GM21381 (cell line): ENCODE measurements at regions not wholly inside any gene's neighbourhood (a gene's known extent, or its start where the extent isn't known, plus 50 kb on each side); places are given as distances from the start of the nearest gene placed in this dataset.
"Not testable (repeated sequence)": the region's sequence is repeated elsewhere in the genome, so short reads cannot be mapped to it uniquely, and the experiment has no call there.

Experiments
- ATAC-seq: cut with Tn5 transposase; IDR thresholded peaks from one replicate; pipeline ENCODE4 v1.9.1; 2021; ENCODE audit warnings: mild to moderate bottlenecking, moderate library complexity; ENCODE audit not compliant: unreplicated experiment

DNA sequence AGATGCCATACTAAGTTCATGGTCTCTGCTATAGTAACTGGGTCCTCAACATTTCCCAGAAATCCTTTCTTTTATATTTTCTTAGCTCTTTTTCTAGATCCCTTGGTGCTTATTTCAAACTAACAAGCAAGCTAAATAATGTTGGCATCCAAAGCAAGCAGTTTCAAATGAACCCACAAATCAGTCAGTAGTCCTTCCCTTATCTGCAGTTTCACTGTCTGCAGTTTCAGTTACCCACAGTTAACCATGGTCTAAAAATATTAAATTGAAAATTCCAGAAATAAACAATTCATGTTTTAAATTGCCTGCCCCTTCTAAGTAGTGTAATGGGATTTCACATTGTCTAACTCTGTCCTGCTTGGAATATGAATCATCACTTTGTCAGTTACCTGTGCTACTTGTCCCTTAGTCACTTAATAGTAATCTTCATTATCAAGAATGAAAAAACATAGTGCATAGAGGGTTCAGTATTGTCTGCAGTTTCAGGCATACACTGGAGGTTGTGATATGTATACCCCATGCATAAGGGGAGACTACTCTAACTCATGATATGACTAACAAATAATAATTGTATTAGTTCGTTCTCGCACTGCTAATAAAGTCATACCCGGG, 633.7 kb downstream of the MECOM start:
- no peak for ATAC-seq

DNA sequence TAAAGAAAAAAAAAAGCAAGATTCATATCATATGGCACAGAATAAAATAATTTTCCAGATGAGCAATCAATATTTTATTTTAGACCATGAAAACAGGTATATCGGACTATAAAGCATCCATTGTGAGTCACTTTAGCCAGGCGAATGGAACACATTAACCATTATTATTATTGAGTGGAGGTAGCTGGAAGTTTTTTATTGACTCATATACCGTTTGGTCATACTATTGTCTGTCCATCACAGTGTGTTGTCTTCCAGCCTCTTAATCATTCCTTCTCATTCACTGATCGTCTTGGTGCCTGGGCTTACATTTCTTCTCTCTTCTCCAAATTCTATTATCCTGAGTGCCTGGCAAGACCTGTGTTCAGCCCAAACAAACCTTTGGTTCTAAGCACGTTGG, 634.8 kb downstream of the MECOM start:
- ATAC-seq = no peak

DNA sequence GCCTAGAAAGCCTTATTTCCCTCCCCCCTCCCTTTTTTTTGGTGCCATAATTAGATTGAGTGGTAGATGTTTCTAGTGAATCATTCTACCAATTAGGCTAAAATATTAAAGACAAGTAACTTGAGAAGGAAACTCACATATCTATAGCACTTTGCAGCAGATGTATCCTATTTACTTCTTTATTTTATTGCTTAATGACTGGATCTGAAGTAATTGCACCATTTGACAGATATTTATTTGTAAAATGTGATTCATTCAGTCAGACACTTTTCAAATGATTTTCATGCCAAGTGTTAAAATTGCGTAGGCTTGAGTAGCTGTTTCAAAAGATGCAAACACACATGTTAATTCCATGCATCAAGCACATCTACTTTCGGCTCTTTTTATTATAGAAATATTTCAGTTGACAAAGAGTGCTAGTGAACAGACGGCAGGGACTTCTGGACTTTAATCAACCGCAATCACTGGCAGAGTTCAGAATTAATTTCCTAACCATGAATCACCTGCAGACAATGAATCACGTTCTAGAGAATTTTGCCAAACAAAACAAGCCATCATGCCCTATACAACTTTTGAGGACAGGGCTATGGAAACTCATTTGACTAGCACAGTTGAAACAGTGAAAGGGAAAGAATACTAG, 636.8 kb downstream of the MECOM start:
- no peak for ATAC-seq

DNA sequence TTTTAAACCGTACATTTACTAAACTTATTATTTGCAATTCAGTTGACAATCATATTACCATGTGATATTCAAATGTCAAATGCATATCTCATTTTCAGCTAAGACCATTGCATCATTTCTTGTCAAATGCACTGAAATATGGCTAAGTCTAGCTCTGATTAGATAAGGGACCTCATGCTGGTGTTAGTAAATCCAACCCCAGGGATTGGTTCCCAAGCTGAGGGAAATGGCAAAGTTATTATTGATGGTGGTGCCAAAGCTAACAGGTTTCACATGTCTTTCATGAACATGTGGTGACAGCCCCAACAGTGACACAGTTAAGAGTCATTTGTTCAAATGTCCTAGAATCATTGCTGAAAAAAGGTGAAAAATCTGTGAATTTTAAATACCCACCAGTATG, 641.1 kb downstream of the MECOM start:
- no peak for ATAC-seq

DNA sequence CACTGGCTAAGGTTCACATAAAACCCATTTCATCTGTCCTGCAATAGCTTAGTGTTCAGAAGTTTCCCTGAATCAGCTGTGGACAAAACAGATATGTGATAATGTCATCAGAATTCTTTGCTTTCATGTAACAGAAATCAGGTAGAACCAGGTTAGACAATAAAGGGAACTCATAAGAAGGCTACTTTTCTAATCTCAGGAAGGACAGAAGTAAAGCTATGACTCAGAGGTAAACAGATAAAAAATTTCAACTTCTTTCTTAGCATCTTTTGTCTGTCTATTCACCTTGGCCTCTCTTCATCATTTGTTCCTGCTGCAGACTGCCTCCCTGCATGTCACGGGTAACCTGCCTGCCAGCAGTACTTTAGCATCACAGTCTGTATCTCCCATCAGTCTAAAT, 643.1 kb downstream of the MECOM start:
- no peak for ATAC-seq

DNA sequence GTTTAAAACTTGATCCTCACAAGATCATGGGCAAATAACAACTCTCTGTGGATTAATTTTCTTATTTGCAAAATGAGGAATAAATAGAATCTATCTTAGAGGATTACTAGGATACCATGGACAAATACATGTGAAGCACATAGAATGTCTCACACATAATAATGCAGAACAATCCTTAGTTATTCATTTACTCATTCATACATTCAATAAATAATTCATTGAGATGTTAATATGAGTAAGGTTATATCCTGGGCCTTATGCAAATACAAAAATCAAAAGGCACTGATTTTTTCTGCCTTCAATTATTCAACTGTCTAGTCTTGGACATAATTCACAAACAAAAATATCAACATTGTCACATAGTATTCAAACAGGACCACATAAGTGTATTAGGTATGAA, 654.1 kb downstream of the MECOM start:
- no peak for ATAC-seq

DNA sequence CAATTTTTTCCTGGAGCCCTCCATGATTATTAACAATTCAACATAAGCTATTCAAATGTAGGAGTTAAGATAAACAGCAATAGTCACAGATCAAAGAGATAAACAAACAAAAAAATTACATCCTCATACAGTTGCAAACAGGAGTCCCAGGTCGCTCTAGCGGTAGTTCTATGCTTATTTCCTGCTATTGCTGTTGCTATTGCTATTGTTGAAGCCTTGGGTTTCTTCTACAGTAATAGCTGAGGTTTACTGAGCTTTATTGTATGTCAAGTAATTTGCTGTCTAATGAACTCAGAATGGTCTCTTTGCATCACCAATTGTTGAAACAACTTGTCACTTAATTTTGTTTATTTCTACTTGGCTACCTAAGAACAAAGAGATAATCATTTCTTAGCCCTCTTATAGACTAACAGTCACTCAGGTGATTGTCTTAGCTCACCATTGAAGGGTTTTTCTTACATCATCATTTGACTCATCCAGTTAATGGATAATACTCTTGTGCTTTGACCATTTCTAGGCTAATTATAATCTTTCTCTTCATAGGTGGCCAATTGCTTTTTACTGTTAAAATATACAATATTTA, 654.6 kb downstream of the MECOM start:
- ATAC-seq = no peak

DNA sequence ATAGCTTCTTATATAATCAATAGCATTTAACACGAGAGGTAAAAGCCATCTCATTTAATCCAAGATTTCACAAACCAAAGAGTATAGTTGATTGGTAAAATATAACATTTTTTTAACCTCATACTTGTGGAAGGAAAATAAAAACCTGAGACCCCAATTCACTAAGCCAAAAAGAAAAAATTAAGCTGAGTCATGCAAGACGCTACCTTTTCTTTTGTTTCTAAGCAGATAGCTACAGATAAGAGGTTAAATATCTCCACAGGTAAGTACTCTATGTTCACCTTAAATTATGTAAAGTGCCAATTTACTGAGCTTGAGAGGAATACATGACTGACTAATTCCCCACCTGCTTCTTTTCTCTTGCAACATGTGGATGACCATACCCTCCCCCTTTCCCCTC, 656.4 kb downstream of the MECOM start:
- no peak for ATAC-seq

DNA sequence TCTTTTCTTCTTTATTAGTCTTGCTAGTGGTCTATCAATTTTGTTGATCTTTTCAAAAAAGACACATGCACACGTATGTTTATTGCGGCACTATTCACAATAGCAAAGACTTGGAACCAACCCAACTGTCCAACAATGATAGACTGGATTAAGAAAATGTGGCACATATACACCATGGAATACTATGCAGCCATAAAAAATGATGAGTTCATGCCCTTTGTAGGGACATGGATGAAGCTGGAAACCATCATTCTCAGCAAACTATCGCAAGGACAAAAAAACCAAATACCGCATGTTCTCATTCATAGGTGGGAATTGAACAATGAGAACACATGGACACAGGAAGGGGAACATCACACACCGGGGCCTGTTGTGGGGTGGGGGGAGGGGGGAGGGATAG, 657.1 kb downstream of the MECOM start:
- not testable (repeated sequence) for ATAC-seq

DNA sequence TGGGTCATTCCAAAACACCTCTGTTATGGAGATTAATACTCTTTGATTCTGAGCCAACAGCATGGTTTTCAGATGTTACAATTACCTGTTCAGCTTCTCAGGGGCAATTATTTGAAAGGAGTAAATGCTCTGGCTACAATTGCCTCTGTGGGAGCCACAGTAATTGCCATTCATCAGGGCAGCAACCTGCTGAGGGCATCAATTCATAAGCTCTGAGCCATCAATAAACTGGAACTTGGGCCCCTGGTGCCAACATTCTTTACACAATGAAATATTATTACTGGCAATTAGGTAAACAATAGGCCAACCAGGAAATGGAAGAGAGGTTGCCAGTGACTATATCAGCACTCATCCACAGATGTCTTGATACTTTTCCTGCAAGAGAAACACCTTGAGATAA, 660.8 kb downstream of the MECOM start:
- ATAC-seq = no peak

DNA sequence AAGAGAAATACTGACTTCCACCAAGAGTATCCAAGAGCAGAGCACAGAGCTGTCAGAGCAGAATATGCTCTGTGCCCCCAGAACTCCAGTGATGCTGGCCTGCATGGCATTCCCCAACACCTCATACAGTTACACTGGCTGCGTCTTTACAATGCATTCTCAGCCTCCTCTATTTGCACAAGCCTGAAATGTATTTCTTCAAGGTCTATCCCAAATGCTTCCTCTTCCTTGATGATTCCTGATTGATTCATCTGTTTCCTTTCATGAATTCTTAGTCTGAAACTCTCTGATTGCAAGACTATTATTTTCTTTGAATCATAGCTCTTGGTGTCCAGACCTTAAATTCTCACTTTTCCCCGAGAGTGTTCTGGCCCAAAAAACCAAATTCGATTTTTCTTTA, 664.7 kb downstream of the MECOM start:
- ATAC-seq = no peak

DNA sequence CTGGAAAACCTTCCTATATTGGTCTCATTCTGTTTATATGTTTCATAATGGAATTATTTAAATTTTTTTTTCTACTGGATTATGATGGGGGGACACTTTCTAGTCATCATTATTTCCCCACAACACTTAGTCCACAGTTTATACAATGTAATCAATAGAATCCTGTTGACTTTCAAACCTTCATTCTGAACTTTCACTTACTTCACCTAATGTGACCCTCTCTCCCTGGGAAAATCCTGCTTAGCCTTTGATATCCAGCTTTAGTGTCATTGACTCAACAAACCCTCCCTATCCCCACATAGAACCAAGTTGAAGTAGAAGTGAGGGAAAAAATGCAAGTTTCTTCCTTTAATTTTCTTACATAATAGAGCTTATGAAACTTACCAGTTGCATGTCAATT, 666.0 kb downstream of the MECOM start:
- no peak for ATAC-seq

DNA sequence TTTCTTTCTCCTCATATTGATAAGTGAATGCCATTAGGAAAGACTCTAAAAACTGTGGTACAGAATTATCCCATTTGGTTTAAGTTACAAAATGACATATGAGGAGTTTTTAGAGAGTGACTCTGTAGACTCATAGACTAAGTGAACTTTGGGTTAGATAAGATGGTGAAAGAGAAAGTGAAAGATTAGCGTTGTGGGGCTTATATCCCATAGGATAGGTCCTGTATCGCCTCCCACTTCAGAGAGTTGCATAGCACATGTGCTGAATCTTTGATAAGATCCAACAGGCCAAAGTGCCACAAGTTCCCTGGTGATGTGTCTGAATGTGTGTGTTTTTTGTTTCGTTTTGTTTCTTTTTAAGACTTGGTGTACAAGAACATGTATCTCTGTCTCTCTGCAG, 666.9 kb downstream of the MECOM start:
- no peak for ATAC-seq

DNA sequence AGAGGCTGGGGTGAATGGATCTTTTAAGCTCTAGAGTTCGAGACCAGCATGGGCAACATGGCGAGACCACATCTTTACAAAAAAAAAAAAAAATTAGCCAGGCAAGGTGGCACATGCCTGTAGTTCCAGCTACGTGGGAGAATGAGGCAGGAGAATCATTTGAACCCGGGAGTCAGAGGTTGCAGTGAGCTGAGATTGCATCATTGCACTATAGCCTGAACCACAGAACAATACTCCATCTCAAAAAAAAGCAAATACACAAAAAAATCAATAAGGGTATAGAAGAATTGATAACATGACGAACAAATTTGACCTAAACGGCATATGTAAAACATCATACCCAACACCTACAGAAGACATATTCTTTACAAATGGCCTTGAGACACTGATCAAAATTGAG, 668.4 kb downstream of the MECOM start:
- ATAC-seq = no peak

DNA sequence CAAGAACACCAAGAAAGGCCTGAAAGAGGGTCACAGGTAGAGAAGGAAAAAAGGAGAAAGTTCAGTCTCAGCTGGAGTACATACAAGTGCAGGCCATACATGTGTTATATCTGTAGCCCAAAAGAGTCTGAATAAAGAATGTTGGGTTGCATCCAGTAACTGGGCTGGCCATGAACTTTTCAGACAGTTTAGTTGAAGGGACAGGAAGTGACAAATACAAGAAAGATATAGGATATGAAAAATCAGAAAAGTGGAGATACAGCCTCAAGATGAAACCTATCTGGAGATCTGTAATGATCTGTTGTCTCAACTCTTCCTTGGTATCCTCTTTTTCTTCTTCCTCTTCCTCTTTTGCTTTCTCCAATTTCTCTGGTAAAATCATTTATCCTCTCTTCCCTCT, 671.7 kb downstream of the MECOM start:
- no peak for ATAC-seq

DNA sequence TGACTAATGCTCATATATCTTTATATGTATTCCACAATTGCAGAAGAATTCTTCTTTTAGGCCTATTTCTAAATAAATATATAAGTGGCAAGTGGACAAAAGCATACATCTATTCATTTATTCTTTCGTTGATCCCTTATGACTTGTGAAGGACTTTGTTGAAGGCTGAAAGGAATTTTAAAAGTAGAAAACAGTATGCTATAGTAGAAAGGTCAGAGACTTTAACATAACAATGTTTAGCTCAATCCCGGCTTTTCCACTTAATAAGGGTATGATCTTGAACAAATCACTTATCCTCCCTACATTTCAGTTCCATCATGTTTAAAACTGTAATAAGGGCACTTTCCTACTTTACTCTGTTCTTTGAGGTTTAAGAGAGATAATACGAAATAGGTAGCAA, 672.9 kb downstream of the MECOM start:
- no peak for ATAC-seq

DNA sequence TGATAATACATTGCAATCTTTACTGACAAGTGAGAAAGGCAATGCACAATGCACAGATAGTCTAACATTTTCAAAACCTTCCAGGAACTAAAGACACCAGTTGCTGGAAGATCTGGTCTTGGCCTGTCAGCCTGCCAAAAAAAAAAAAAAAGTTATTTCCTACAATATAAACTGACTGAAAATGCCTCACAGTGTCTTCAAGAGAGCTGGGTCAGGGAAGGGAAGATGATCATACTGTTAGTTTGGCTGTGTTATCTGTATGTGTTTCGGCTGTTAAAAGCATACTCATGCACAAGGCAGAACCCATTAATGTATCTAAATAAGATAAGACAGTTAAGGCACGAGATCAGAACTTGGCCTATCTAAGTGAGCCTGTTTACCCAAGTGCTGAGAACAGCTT, 673.4 kb downstream of the MECOM start:
- no peak for ATAC-seq

DNA sequence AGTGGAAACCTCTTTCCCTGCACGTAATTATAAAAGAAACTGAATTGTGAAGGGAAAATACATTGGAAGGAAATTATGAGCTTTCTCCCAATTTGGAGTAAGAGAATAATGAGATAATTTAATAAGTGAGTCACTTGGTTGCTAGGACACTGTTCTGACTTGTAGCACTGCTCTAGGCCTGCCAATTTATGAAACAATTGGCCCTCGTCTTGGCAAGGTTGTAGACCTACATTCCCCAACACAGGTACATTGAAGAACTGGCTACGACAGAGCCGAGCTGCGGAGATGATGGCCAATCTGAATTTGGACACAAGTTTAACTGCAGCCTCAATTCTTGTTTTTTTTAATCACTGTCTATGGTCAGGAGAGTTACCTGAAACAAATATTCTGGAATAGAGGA, 674.1 kb downstream of the MECOM start:
- no peak for ATAC-seq

DNA sequence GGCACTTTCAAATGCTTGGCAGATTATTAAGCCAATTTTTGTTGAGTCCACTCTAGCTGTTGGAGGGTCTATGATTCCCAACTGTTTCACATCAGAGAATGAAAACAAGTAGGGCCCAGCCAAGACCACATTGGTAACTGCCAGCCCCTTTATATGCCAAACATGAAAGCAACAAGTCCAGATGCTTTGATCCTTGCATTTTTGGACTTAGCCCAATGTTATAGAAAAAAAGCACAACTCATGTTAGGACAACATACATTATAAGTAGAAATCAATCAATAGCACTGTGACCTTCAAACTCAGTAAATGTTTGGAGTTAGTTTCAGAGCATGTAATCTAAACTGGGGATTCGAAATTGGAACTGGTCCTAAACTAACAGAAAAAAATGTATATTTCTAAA, 674.7 kb downstream of the MECOM start:
- ATAC-seq = no peak

DNA sequence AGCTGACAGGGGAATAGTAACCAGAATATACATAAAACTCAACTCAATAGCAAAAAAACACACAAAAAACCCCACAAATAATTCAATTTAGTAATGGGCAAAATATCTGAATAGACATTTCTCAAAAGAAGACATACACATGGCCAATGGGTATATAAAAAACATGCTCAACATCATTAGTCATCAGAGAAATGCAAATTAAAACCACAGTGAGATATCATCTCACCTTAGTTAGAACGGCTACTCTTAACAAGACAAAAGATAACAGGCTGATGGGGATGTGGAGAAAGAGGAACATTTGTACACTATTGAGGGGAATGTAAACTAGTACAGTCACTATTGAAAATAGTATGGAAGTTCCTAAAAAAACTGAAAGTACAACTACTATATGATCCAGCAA, 678.6 kb downstream of the MECOM start:
- no peak for ATAC-seq

DNA sequence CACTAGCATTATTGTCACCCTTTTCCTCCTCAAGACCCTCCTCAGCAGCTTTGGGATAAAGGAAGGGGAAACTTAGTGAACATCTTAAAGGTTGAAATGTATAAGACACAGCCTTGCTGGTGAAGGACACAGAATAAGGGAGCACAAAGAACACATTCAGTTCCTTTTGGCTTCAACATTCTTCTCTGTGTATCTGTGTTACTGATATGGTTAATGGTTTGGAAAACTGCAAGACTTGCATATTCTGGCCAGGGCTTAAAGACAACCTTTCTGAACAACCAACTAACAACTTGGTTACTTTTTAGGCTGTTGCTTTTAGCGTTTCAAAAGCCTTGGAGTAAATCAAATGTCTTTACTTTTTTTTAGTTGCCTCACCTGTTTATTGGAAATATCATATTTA, 680.5 kb downstream of the MECOM start:
- no peak for ATAC-seq

DNA sequence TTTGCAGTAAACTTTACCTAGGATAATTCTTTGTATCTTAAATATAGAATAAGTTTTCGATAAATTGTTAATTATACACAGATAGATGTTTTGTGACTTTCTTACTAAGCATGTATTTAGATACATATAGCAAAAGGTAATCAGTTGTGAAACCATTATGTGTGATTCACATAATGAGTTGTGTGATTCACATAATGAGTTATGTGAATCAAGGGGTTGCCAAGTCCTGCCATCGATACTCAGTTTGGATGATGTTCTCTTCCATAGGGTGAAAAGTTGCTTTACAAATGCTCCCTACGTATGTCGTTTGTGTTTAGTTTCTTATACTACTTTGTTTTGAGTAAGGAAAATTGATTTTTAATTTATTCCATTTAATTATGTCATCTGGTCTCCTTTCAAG, 682.1 kb downstream of the MECOM start:
- ATAC-seq = no peak
